ENCODE measurements at regions not wholly inside any gene's neighbourhood (a gene's known extent, or its start where the extent isn't known, plus 50 kb on each side); places are given as distances from the start of the nearest gene placed in this dataset.
A peak's percentile ranks its signal among the peaks of the same experiment; 100 is the strongest.

GRCh38 chr6:8195040-8195713 lies 92.8 kb upstream of the EEF1E1 start:
- no peak overlapping the region for H3K4me3 Mint-ChIP-seq (ENCODE audit: unreplicated experiment)

GRCh38 chr6:8194490-8194889 lies 92.1 kb upstream of the EEF1E1 start:
- Mint-ChIP-seq H3K27me3 (ENCODE audit: unreplicated experiment) (no peaks in the 10 kb centered on the region), H3K27ac (ENCODE audit: unreplicated experiment) (no peak overlapping the region), H3K4me3 (ENCODE audit: unreplicated experiment) (no peak overlapping the region), H3K4me1 (ENCODE audit: low read depth, unreplicated experiment) (no peaks in the 10 kb centered on the region), H3K36me3 (ENCODE audit: unreplicated experiment) (no peaks in the 10 kb centered on the region), H3K9me3 (ENCODE audit: unreplicated experiment) (no peaks in the 10 kb centered on the region)
- DNase-seq, result no peak
- no peak for TF ChIP-seq CTCF (IDR thresholded peaks at IDR 0.05; ENCODE audit: partially characterized antibody, unreplicated experiment)

More at GRCh38 chr6:8195040-8195713, 92.8 kb upstream of the EEF1E1 start:
- peak; percentile 39 for DNase-seq
- H3K27me3 Mint-ChIP-seq (ENCODE audit: unreplicated experiment), result no peaks in the 10 kb centered on the region
- peak; percentile 45 for TF ChIP-seq CTCF (IDR thresholded peaks at IDR 0.05; ENCODE audit: partially characterized antibody, unreplicated experiment)
- H3K4me1 Mint-ChIP-seq (ENCODE audit: low read depth, unreplicated experiment), result no peaks in the 10 kb centered on the region
- H3K36me3 Mint-ChIP-seq (ENCODE audit: unreplicated experiment), result no peaks in the 10 kb centered on the region
- H3K9me3 Mint-ChIP-seq (ENCODE audit: unreplicated experiment), result no peaks in the 10 kb centered on the region
- H3K27ac Mint-ChIP-seq (ENCODE audit: unreplicated experiment), result no peak overlapping the region

GRCh38 chr6:8193541-8193940 lies 91.2 kb upstream of the EEF1E1 start:
- no peaks in the 10 kb centered on the region for H3K36me3 Mint-ChIP-seq (ENCODE audit: unreplicated experiment)
- no peaks in the 10 kb centered on the region for H3K27me3 Mint-ChIP-seq (ENCODE audit: unreplicated experiment)
- TF ChIP-seq CTCF (IDR thresholded peaks at IDR 0.05; ENCODE audit: partially characterized antibody, unreplicated experiment), result no peak
- no peaks in the 10 kb centered on the region for H3K9me3 Mint-ChIP-seq (ENCODE audit: unreplicated experiment)
- H3K27ac Mint-ChIP-seq (ENCODE audit: unreplicated experiment), result no peak overlapping the region
- H3K4me3 Mint-ChIP-seq (ENCODE audit: unreplicated experiment), result no peak overlapping the region
- H3K4me1 Mint-ChIP-seq (ENCODE audit: low read depth, unreplicated experiment), result no peaks in the 10 kb centered on the region
- DNase-seq, result no peak

GRCh38 chr6:8192597-8192996 lies 90.2 kb upstream of the EEF1E1 start:
- Mint-ChIP-seq H3K36me3 (ENCODE audit: unreplicated experiment) (no peaks in the 10 kb centered on the region), H3K27me3 (ENCODE audit: unreplicated experiment) (no peaks in the 10 kb centered on the region), H3K4me1 (ENCODE audit: low read depth, unreplicated experiment) (no peaks in the 10 kb centered on the region), H3K27ac (ENCODE audit: unreplicated experiment) (no peak overlapping the region), H3K4me3 (ENCODE audit: unreplicated experiment) (no peak overlapping the region), H3K9me3 (ENCODE audit: unreplicated experiment) (no peaks in the 10 kb centered on the region)
- TF ChIP-seq CTCF (IDR thresholded peaks at IDR 0.05; ENCODE audit: partially characterized antibody, unreplicated experiment), result no peak
- no peak for DNase-seq

GRCh38 chr6:8192067-8192466 lies 89.7 kb upstream of the EEF1E1 start:
- no peak for DNase-seq
- Mint-ChIP-seq H3K9me3 (ENCODE audit: unreplicated experiment) (no peaks in the 10 kb centered on the region), H3K4me3 (ENCODE audit: unreplicated experiment) (no peak overlapping the region), H3K27ac (ENCODE audit: unreplicated experiment) (no peak overlapping the region), H3K4me1 (ENCODE audit: low read depth, unreplicated experiment) (no peaks in the 10 kb centered on the region), H3K27me3 (ENCODE audit: unreplicated experiment) (no peaks in the 10 kb centered on the region), H3K36me3 (ENCODE audit: unreplicated experiment) (no peaks in the 10 kb centered on the region)
- no peak for TF ChIP-seq CTCF (IDR thresholded peaks at IDR 0.05; ENCODE audit: partially characterized antibody, unreplicated experiment)

Measured in glutamatergic neuron (in vitro differentiated cells).